ENCODE measurements at regions not wholly inside any gene's neighbourhood (a gene's known extent, or its start where the extent isn't known, plus 50 kb on each side); places are given as distances from the start of the nearest gene placed in this dataset.

- Histone ChIP-seq H3K4me1 (no peaks in the 10 kb centered on the region), H3K4me3 (replicated peaks in 1 of 3) (no peak overlapping the region), H3K27me3 (no peaks in the 10 kb centered on the region), H3K9me3 (no peaks in the 10 kb centered on the region), H3K36me3 (no peaks in the 10 kb centered on the region), H3K27ac (no peak overlapping the region)
- DNase-seq = no peak
- no peak for TF ChIP-seq CTCF (IDR thresholded peaks at IDR 0.05)
- intact Hi-C loops (cut with DNase I) = no loop called here
- 77 to 78% methylated on average over 6 of the region's 6 CpGs for WGBS, 2 donors
Observed at GRCh38 chr9:78828521-78828920, 531.6 kb downstream of the PSAT1 start.

GRCh38 chr9:78830301-78830700 lies 533.4 kb downstream of the PSAT1 start:
- DNase-seq = no peak
- H3K4me1 ChIP-seq = no peaks in the 10 kb centered on the region
- H3K9me3 ChIP-seq = no peaks in the 10 kb centered on the region
- TF ChIP-seq POLR2A (IDR thresholded peaks at IDR 0.05) = no peak
- no peak for TF ChIP-seq CTCF (IDR thresholded peaks at IDR 0.05)
- intact Hi-C loops (cut with DNase I) = no loop called here
- H3K36me3 ChIP-seq = no peaks in the 10 kb centered on the region
- 92 to 94% methylated on average over 1 of the region's 1 CpG for WGBS, 2 donors
- H3K27ac ChIP-seq = no peak overlapping the region
- H3K4me3 ChIP-seq (replicated peaks in 1 of 3) = no peak overlapping the region
- H3K27me3 ChIP-seq = no peaks in the 10 kb centered on the region

GRCh38 chr9:78831726-78832125 lies 534.8 kb downstream of the PSAT1 start:
- DNase-seq = no peak
- no peaks in the 10 kb centered on the region for H3K4me1 ChIP-seq
- TF ChIP-seq CTCF (IDR thresholded peaks at IDR 0.05) (no peak), POLR2A (IDR thresholded peaks at IDR 0.05) (no peak)

GRCh38 chr9:78835928-78836450 lies 539.1 kb downstream of the PSAT1 start:
- H3K27ac ChIP-seq = no peak overlapping the region
- 91 to 92% methylated on average over 5 of the region's 5 CpGs for WGBS, 2 donors
- no peak for DNase-seq
- H3K36me3 ChIP-seq = no peaks in the 10 kb centered on the region
- H3K4me3 ChIP-seq (replicated peaks in 1 of 3) = no peak overlapping the region
- no peak for TF ChIP-seq CTCF (IDR thresholded peaks at IDR 0.05)
- TF ChIP-seq POLR2A (IDR thresholded peaks at IDR 0.05) = no peak
- intact Hi-C loops (cut with DNase I) = no loop called here
- no peaks in the 10 kb centered on the region for H3K4me1 ChIP-seq
- H3K27me3 ChIP-seq = no peaks in the 10 kb centered on the region
- H3K9me3 ChIP-seq = no peaks in the 10 kb centered on the region

More at GRCh38 chr9:78831726-78832125, 534.8 kb downstream of the PSAT1 start:
- H3K27me3 ChIP-seq = no peaks in the 10 kb centered on the region
- H3K27ac ChIP-seq = no peak overlapping the region
- WGBS, 2 donors = 32 to 61% methylated on average over 1 of the region's 1 CpG
- no peak overlapping the region for H3K4me3 ChIP-seq (replicated peaks in 1 of 3)
- intact Hi-C loops (cut with DNase I) = no loop called here
- no peaks in the 10 kb centered on the region for H3K36me3 ChIP-seq
- no peaks in the 10 kb centered on the region for H3K9me3 ChIP-seq

- Histone ChIP-seq H3K36me3 (no peaks in the 10 kb centered on the region), H3K4me1 (no peaks in the 10 kb centered on the region), H3K27me3 (no peaks in the 10 kb centered on the region), H3K4me3 (replicated peaks in 1 of 3) (no peak overlapping the region), H3K27ac (no peak overlapping the region), H3K9me3 (no peaks in the 10 kb centered on the region)
- 77 to 86% methylated on average over 2 of the region's 2 CpGs for WGBS, 2 donors
- DNase-seq = no peak
- no peak for TF ChIP-seq CTCF (IDR thresholded peaks at IDR 0.05)
- no peak for TF ChIP-seq POLR2A (IDR thresholded peaks at IDR 0.05)
- intact Hi-C loops (cut with DNase I) = no loop called here
Observed at GRCh38 chr9:78839252-78839651, 542.3 kb downstream of the PSAT1 start.

Measured in thyroid gland (tissue), 4 donors.